Loucy (cell line): ENCODE measurements at regions not wholly inside any gene's neighbourhood (a gene's known extent, or its start where the extent isn't known, plus 50 kb on each side); places are given as distances from the start of the nearest gene placed in this dataset.
"Not testable (repeated sequence)": the region's sequence is repeated elsewhere in the genome, so short reads cannot be mapped to it uniquely, and the experiment has no call there.

Experiments used
- H2AFZ ChIP-seq: fragments of 200-600 bp; sonication (generic); 2 replicates; pipeline ENCODE4 v1.6.0; 2016; ENCODE audit warnings: antibody characterized with exemption, mild to moderate bottlenecking, low read length, moderate library complexity
- H3F3A ChIP-seq: fragments of 200-600 bp; 2 replicates; pipeline ENCODE4 v1.6.0; 2016; ENCODE audit warnings: antibody characterized with exemption, low read depth, mild to moderate bottlenecking
- H3K27me3 ChIP-seq: fragments of 200-600 bp; sonication (generic); 2 replicates; pipeline ENCODE4 v1.6.1; 2014; ENCODE audit warnings: low read length, mild to moderate bottlenecking; ENCODE audit not compliant: insufficient read depth, poor library complexity, severe bottlenecking
- H3K36me3 ChIP-seq: fragments of 200-600 bp; sonication (generic); 2 replicates; pipeline ENCODE4 v1.6.1; 2016; ENCODE audit warnings: low read length; ENCODE audit not compliant: insufficient read depth
- H3K4me1 ChIP-seq: fragments of 200-600 bp; sonication (generic); 2 replicates; pipeline ENCODE4 v1.5.1; 2014; ENCODE audit warnings: low read length, mild to moderate bottlenecking; ENCODE audit not compliant: insufficient read depth, poor library complexity, severe bottlenecking
- H3K4me2 ChIP-seq: fragments of 200-600 bp; sonication (generic); 2 replicates; pipeline ENCODE4 v1.6.0; 2014; ENCODE audit warnings: antibody characterized with exemption, low read length, low read depth, mild to moderate bottlenecking; ENCODE audit not compliant: poor library complexity, severe bottlenecking
- H3K4me3 ChIP-seq: fragments of 200-600 bp; sonication (generic); 2 replicates; pipeline ENCODE4 v1.5.1; 2014; ENCODE audit warnings: low read length, mild to moderate bottlenecking, mixed read lengths; ENCODE audit not compliant: poor library complexity, severe bottlenecking
- H3K79me2 ChIP-seq: fragments of 200-600 bp; sonication (generic); 2 replicates; pipeline ENCODE4 v1.6.1; 2014; ENCODE audit warnings: low read length; ENCODE audit not compliant: insufficient read depth
- H3K9ac ChIP-seq: fragments of 200-600 bp; sonication (generic); 2 replicates; pipeline ENCODE4 v1.6.0; 2014; ENCODE audit warnings: mild to moderate bottlenecking, low read depth, low read length, moderate library complexity; ENCODE audit not compliant: poor library complexity, severe bottlenecking
- H3K9me2 ChIP-seq: fragments of 200-600 bp; sonication (generic); replicated peaks from 2 replicates; pipeline ENCODE4 v1.6.1; 2016; ENCODE audit warnings: low read depth, low read length, mixed read lengths
- H3K9me3 ChIP-seq: fragments of 200-600 bp; sonication (generic); 2 replicates; pipeline ENCODE4 v1.6.1; 2014; ENCODE audit warnings: mild to moderate bottlenecking, antibody characterized with exemption, low read length, low read depth; ENCODE audit not compliant: insufficient read depth
- H4K20me1 ChIP-seq: fragments of 200-600 bp; sonication (generic); 2 replicates; pipeline ENCODE4 v1.6.0; 2014; ENCODE audit warnings: antibody characterized with exemption, low read length, mild to moderate bottlenecking; ENCODE audit not compliant: insufficient read depth, poor library complexity, severe bottlenecking
- EZH2phosphoT487 ChIP-seq: fragments of 200-600 bp; IDR thresholded peaks from 2 replicates; pipeline ENCODE4 v1.6.1; 2018; ENCODE audit warnings: antibody characterized with exemption, mild to moderate bottlenecking, moderate library complexity, borderline replicate concordance
- TF ChIP-seq, protein P1 (sequence below): fragments of 200-600 bp; sonication (generic); conservative IDR thresholded peaks from 2 replicates; pipeline ENCODE4 v1.5.1; 2014; ENCODE audit warnings: mild to moderate bottlenecking, antibody characterized with exemption, low read length

DNA sequence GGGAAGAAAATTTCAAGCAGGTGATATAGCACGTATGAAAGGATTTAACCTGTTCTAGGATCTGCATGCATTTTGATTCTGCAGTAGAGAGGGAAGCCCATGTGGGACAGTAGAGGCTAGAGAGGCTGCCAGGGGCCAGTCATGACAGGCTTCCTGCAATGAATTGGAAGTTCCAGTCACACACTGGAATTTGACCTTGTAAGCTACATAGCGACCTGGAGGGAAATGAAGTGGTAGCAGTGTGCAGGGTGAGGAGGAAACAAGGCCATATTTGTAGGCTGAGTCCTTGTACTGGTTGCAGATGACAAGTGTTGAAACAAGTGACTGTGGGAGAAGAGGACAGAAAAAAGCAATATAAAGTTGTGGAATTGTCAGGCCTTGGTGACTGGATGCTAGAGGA lies 58.6 kb upstream of the OLIG3 start:
- H3K36me3 ChIP-seq: no peaks in the 10 kb centered on the region
- H3K9me3 ChIP-seq: no peaks in the 10 kb centered on the region; the same call in 1 of the 2 replicates
- no peak overlapping the region for H2AFZ ChIP-seq
- no peak overlapping the region for H3K4me2 ChIP-seq
- no peaks in the 10 kb centered on the region for H3K9me2 ChIP-seq
- no peak overlapping the region for H3K4me3 ChIP-seq
- H4K20me1 ChIP-seq: no peaks in the 10 kb centered on the region
- H3K4me1 ChIP-seq: no peaks in the 10 kb centered on the region
- TF ChIP-seq, protein P1, sequence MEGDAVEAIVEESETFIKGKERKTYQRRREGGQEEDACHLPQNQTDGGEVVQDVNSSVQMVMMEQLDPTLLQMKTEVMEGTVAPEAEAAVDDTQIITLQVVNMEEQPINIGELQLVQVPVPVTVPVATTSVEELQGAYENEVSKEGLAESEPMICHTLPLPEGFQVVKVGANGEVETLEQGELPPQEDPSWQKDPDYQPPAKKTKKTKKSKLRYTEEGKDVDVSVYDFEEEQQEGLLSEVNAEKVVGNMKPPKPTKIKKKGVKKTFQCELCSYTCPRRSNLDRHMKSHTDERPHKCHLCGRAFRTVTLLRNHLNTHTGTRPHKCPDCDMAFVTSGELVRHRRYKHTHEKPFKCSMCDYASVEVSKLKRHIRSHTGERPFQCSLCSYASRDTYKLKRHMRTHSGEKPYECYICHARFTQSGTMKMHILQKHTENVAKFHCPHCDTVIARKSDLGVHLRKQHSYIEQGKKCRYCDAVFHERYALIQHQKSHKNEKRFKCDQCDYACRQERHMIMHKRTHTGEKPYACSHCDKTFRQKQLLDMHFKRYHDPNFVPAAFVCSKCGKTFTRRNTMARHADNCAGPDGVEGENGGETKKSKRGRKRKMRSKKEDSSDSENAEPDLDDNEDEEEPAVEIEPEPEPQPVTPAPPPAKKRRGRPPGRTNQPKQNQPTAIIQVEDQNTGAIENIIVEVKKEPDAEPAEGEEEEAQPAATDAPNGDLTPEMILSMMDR: no peak
- TF ChIP-seq EZH2phosphoT487: no peak
- H3F3A ChIP-seq: no peaks in the 10 kb centered on the region
- no peaks in the 10 kb centered on the region for H3K79me2 ChIP-seq
- H3K27me3 ChIP-seq: no peaks in the 10 kb centered on the region
- no peak overlapping the region for H3K9ac ChIP-seq

- not testable (repeated sequence) for H3K9me2 ChIP-seq, H3F3A ChIP-seq, H4K20me1 ChIP-seq, H3K9me3 ChIP-seq, H3K36me3 ChIP-seq, H3K27me3 ChIP-seq, H3K79me2 ChIP-seq
- H3K4me2 ChIP-seq: peak overlapping the region; percentile 87
- peak overlapping the region; percentile 52 for H3K4me3 ChIP-seq
- TF ChIP-seq, protein P1: peak; percentile 59
- peak overlapping the region; percentile 56 for H3K9ac ChIP-seq
- H2AFZ ChIP-seq: peak overlapping the region; percentile 61
- peaks cover 24% of the 10 kb centered on the region for H3K4me1 ChIP-seq
These were observed 65.5 kb upstream of the OLIG3 start for GRCh38 chr6:137559521-137560183.

DNA sequence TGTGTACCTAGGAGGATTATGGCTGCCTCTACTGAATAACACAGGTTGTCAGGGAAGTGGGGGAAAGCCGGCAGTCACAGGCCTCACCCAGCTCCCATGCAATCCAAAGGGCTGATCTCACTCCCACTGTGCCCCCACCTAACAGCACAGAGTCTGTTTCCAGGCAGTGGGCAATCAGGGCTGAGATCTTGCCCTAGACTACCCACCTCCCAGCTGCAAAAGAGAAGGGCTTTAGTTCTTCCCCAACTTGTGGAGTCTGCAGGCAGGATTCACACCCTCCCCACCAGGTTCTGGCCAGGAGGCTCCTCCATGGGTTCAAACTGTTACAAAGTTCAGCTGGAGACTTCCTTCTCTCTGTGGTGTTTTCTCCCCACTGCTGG lies 66.0 kb upstream of the OLIG3 start:
- no peak for TF ChIP-seq EZH2phosphoT487
- TF ChIP-seq, protein P1: no peak
- Histone ChIP-seq H3K4me1 (peaks cover 24% of the 10 kb centered on the region), H3K9me2 (no peaks in the 10 kb centered on the region), H3K9me3 (peaks cover 9% of the 10 kb centered on the region; the same call in 1 of the 2 replicates), H3K79me2 (no peaks in the 10 kb centered on the region), H3K4me3 (peak overlapping the region; percentile 52), H2AFZ (peak overlapping the region; percentile 61), H3F3A (no peaks in the 10 kb centered on the region), H3K4me2 (peak overlapping the region; percentile 87), H3K36me3 (no peaks in the 10 kb centered on the region), H3K27me3 (no peaks in the 10 kb centered on the region), H4K20me1 (no peaks in the 10 kb centered on the region), H3K9ac (peak overlapping the region; percentile 56)
